Skeletal muscle tissue (tissue), 3 donors: ENCODE measurements at regions not wholly inside any gene's neighbourhood (a gene's known extent, or its start where the extent isn't known, plus 50 kb on each side); places are given as distances from the start of the nearest gene placed in this dataset.

ENCODE experiments used
- H3K27ac ChIP-seq: one replicate; pipeline ENCODE4 v1.7.0; 2013; ENCODE audit warnings: mild to moderate bottlenecking, low read depth, low read length, inconsistent platforms
- H3K27me3 ChIP-seq, 3 donors: one replicate each; pipeline ENCODE4 v1.7.0; 2013; ENCODE audit warnings: low read length in 3 of 3; ENCODE audit not compliant: control insufficient read depth in 3 of 3, insufficient read depth in 3 of 3
- H3K36me3 ChIP-seq, 3 donors: one replicate each; pipeline ENCODE4 v1.7.0; 2013; ENCODE audit warnings: low read length in 3 of 3; ENCODE audit not compliant: control insufficient read depth in 3 of 3, insufficient read depth in 3 of 3
- H3K4me1 ChIP-seq, 3 donors: one replicate each; pipeline ENCODE4 v1.7.0; 2013; ENCODE audit warnings: low read length in 3 of 3, mild to moderate bottlenecking in 3 of 3; ENCODE audit not compliant: control insufficient read depth in 3 of 3, insufficient read depth in 3 of 3
- H3K4me3 ChIP-seq, 3 donors: one replicate each; pipeline ENCODE4 v1.7.0; 2013; ENCODE audit warnings: low read length in 3 of 3
- H3K9ac ChIP-seq, 3 donors: one replicate each; pipeline ENCODE4 v1.7.0; 2013; ENCODE audit warnings: low read length in 3 of 3, mild to moderate bottlenecking in 3 of 3, moderate library complexity in 2 of 3, low read depth in 1 of 3
- H3K9me3 ChIP-seq, 3 donors: one replicate each; pipeline ENCODE4 v1.7.0; 2013; ENCODE audit warnings: low read length in 3 of 3; ENCODE audit not compliant: control insufficient read depth in 3 of 3
- donor health status: Osteomylitis.

GRCh38 chr3:117558681-117559080, 849.1 kb downstream of the TUSC7 start:
- Histone ChIP-seq H3K4me1 (no peaks in the 10 kb centered on the region), H3K27me3 (no peaks in the 10 kb centered on the region), H3K27ac (no peak overlapping the region), H3K36me3 (no peaks in the 10 kb centered on the region), H3K9me3 (no peaks in the 10 kb centered on the region), H3K9ac (no peak overlapping the region), H3K4me3 (no peak overlapping the region)

GRCh38 chr3:117562000-117562399, 852.4 kb downstream of the TUSC7 start:
- H3K4me3 ChIP-seq: no peak overlapping the region
- H3K27ac ChIP-seq: no peak overlapping the region
- no peak overlapping the region for H3K9ac ChIP-seq
- no peaks in the 10 kb centered on the region for H3K36me3 ChIP-seq
- no peaks in the 10 kb centered on the region for H3K4me1 ChIP-seq
- no peaks in the 10 kb centered on the region for H3K9me3 ChIP-seq
- no peaks in the 10 kb centered on the region for H3K27me3 ChIP-seq

DNA sequence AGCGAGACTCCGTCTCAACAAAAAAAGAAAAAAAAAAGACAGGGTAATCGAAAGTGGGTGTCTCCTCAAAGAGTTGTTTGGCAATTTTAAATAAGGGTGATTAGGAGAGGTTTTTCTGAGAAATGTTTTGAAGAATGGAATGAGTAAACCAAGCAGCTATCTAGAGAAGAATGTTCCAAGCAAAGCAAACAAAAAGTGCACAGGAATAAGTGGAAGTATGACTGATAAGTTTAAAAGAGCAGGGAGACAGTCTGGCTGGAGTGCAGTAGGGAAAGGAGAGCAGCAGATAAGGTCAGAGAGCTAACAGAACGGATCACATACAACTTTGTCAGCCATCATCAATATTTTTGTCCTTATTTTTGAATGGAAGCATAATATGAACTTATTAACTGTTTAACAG, 853.5 kb downstream of the TUSC7 start:
- Histone ChIP-seq H3K9me3 (no peaks in the 10 kb centered on the region), H3K27me3 (no peaks in the 10 kb centered on the region), H3K9ac (no peak overlapping the region)

GRCh38 chr3:117565777-117566176, 856.2 kb downstream of the TUSC7 start:
- Histone ChIP-seq H3K9ac (no peak overlapping the region), H3K27me3 (no peaks in the 10 kb centered on the region), H3K27ac (no peak overlapping the region), H3K4me3 (no peak overlapping the region), H3K9me3 (no peaks in the 10 kb centered on the region), H3K4me1 (no peaks in the 10 kb centered on the region), H3K36me3 (no peaks in the 10 kb centered on the region)

More for the DNA sequence above, 853.5 kb downstream of the TUSC7 start:
- Histone ChIP-seq H3K4me3 (no peak overlapping the region), H3K4me1 (no peaks in the 10 kb centered on the region), H3K27ac (no peak overlapping the region), H3K36me3 (no peaks in the 10 kb centered on the region)

DNA sequence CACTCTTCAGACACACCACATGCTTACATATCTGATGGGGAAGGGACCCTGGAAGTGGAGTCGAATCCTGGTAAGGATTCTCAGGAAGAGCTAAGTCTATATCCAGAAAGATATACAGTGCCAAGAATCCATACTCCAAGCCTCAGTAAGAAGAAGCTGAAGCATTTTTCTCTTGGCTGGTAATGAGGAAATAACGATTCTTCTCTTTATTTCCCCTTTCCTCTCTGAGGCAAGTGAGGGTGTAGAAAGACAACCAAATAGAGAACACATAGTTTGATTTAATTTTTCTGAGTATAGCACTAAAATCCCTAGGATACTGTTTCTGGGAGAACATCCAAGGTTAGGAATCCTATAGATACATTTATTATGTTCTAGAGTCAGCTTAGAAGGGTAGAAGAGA, 857.3 kb downstream of the TUSC7 start:
- Histone ChIP-seq H3K9ac (no peak overlapping the region), H3K27me3 (no peaks in the 10 kb centered on the region), H3K9me3 (no peaks in the 10 kb centered on the region), H3K27ac (no peak overlapping the region), H3K36me3 (no peaks in the 10 kb centered on the region), H3K4me1 (no peaks in the 10 kb centered on the region), H3K4me3 (no peak overlapping the region)

- H3K27ac ChIP-seq: no peak overlapping the region
- H3K4me3 ChIP-seq: no peak overlapping the region
- no peaks in the 10 kb centered on the region for H3K27me3 ChIP-seq
- H3K9ac ChIP-seq: no peak overlapping the region
- H3K9me3 ChIP-seq: no peaks in the 10 kb centered on the region
- H3K4me1 ChIP-seq: no peaks in the 10 kb centered on the region
- no peaks in the 10 kb centered on the region for H3K36me3 ChIP-seq
These were observed 857.8 kb downstream of the TUSC7 start for GRCh38 chr3:117567382-117567781.

GRCh38 chr3:117567906-117568305, 858.3 kb downstream of the TUSC7 start:
- H3K36me3 ChIP-seq: no peaks in the 10 kb centered on the region
- no peak overlapping the region for H3K27ac ChIP-seq
- no peak overlapping the region for H3K4me3 ChIP-seq
- no peaks in the 10 kb centered on the region for H3K27me3 ChIP-seq
- no peaks in the 10 kb centered on the region for H3K9me3 ChIP-seq
- H3K4me1 ChIP-seq: no peaks in the 10 kb centered on the region
- no peak overlapping the region for H3K9ac ChIP-seq

- Histone ChIP-seq H3K9ac (no peak overlapping the region), H3K27ac (no peak overlapping the region), H3K36me3 (no peaks in the 10 kb centered on the region), H3K4me1 (no peaks in the 10 kb centered on the region), H3K4me3 (no peak overlapping the region), H3K27me3 (no peaks in the 10 kb centered on the region), H3K9me3 (no peaks in the 10 kb centered on the region)
These were observed 863.2 kb downstream of the TUSC7 start for GRCh38 chr3:117572786-117573185.

DNA sequence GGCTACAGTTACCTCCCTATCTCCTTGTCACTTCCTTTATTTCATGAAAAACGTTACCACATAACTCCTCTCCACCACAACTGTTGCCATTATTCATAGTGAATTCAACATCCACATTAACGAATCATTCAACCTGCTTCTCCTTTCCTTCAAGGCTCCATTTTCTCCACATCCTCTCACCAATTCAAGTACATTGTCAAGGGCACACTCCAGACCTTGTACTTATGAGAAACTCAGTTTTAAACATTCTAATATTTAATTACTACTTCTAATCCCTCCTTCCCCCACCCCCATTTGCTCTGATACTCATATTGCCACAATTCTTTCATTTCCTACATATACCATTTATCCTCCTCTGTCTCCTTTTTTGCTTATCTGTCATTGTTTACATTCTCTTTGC, 871.2 kb downstream of the TUSC7 start:
- no peaks in the 10 kb centered on the region for H3K4me1 ChIP-seq
- no peaks in the 10 kb centered on the region for H3K9me3 ChIP-seq
- no peaks in the 10 kb centered on the region for H3K36me3 ChIP-seq
- H3K27ac ChIP-seq: no peak overlapping the region
- no peak overlapping the region for H3K9ac ChIP-seq
- no peak overlapping the region for H3K4me3 ChIP-seq
- no peaks in the 10 kb centered on the region for H3K27me3 ChIP-seq

DNA sequence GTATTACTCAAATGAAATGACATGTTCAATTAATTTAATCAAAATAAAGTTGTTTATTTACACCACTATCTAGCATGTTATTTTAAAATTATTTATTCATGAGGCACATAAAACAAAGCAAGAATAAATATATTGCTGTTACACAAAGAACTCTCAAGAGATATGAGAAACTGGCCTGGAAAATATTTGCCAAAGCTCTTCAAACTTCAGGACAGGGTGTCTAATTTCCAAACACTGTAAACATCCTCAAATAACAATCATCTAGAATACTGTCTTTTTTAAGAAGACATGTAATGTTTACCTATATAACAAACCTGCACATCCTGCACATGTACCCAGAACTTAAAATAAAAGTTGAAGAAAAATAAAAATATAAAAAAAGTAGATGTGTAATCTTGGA, 876.6 kb downstream of the TUSC7 start:
- H3K9me3 ChIP-seq: no peaks in the 10 kb centered on the region
- H3K9ac ChIP-seq: no peak overlapping the region
- H3K27me3 ChIP-seq: no peaks in the 10 kb centered on the region
- H3K27ac ChIP-seq: no peak overlapping the region
- H3K4me1 ChIP-seq: no peaks in the 10 kb centered on the region
- H3K4me3 ChIP-seq: no peak overlapping the region
- H3K36me3 ChIP-seq: no peaks in the 10 kb centered on the region

GRCh38 chr3:117587416-117587815, 877.8 kb downstream of the TUSC7 start:
- Histone ChIP-seq H3K9me3 (no peaks in the 10 kb centered on the region), H3K27ac (no peak overlapping the region), H3K27me3 (no peaks in the 10 kb centered on the region), H3K4me3 (no peak overlapping the region), H3K4me1 (no peaks in the 10 kb centered on the region), H3K36me3 (no peaks in the 10 kb centered on the region), H3K9ac (no peak overlapping the region)
